PC-9 (cell line): ENCODE measurements at regions not wholly inside any gene's neighbourhood (a gene's known extent, or its start where the extent isn't known, plus 50 kb on each side); places are given as distances from the start of the nearest gene placed in this dataset.

Experiments
- CTCF ChIP-seq: fragments of 200-600 bp; sonication (generic); conservative IDR thresholded peaks from 2 replicates; pipeline ENCODE4 v1.6.1; 2017; ENCODE audit warnings: mixed run types, antibody characterized with exemption, mild to moderate bottlenecking, moderate library complexity
- EZH2 ChIP-seq: fragments of 200-600 bp; sonication (generic); IDR thresholded peaks from 2 replicates; pipeline ENCODE4 v1.8.0; 2017; ENCODE audit warnings: antibody characterized with exemption, low read depth

GRCh38 chr22:48491451-48491941 lies 1336.2 kb downstream of the BRD1 start:
- TF ChIP-seq CTCF (no peak), EZH2 (no peak)
